ENCODE measurements at regions not wholly inside any gene's neighbourhood (a gene's known extent, or its start where the extent isn't known, plus 50 kb on each side); places are given as distances from the start of the nearest gene placed in this dataset.

DNA sequence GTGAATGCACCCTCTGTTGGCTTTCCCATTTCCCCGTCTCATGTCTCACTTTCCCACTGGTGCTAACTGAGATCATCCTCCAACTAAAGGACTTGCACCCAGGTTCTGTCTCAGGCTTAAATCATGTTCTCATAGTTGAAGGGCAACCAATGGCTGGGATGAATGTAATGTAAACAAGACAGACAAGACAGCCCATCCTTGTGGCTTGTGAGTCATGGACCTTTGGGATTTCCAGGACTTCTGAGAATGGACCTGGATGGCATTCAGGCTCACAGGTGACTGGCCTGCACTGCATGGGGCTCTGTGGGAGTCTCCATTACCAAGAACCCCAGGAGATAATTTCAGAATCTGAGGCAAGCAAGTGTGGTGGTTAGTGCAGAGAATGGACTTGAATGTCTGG lies 347.5 kb downstream of the HAPSTR1 start:
- H3K27ac ChIP-seq, result no peak overlapping the region
- TF ChIP-seq, protein P1, sequence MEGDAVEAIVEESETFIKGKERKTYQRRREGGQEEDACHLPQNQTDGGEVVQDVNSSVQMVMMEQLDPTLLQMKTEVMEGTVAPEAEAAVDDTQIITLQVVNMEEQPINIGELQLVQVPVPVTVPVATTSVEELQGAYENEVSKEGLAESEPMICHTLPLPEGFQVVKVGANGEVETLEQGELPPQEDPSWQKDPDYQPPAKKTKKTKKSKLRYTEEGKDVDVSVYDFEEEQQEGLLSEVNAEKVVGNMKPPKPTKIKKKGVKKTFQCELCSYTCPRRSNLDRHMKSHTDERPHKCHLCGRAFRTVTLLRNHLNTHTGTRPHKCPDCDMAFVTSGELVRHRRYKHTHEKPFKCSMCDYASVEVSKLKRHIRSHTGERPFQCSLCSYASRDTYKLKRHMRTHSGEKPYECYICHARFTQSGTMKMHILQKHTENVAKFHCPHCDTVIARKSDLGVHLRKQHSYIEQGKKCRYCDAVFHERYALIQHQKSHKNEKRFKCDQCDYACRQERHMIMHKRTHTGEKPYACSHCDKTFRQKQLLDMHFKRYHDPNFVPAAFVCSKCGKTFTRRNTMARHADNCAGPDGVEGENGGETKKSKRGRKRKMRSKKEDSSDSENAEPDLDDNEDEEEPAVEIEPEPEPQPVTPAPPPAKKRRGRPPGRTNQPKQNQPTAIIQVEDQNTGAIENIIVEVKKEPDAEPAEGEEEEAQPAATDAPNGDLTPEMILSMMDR (conservative IDR thresholded peaks at IDR 0.05), result no peak
- no peak for TF ChIP-seq ZFX (IDR thresholded peaks at IDR 0.05)

DNA sequence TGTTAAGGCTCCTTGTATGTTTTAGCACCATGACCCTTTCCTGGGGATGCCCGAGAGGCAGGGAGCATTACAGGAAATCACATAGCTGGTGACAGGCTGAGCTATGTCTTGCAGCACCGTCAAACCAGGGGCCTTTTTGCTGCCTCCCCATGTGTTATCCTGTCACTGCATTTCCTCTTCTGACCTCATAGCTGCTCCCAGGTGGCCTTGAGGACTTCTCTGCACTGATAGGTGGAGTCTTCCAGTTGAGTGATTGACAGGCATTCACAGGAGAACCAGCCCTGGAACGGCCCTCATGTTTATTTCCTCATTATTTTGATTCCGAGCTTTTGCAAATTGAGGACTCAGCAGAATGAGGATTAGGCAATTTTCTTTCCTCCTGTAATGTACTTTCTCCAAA lies 349.6 kb downstream of the HAPSTR1 start:
- TF ChIP-seq, protein P1 (conservative IDR thresholded peaks at IDR 0.05), result no peak
- H3K27ac ChIP-seq, result no peak overlapping the region

DNA sequence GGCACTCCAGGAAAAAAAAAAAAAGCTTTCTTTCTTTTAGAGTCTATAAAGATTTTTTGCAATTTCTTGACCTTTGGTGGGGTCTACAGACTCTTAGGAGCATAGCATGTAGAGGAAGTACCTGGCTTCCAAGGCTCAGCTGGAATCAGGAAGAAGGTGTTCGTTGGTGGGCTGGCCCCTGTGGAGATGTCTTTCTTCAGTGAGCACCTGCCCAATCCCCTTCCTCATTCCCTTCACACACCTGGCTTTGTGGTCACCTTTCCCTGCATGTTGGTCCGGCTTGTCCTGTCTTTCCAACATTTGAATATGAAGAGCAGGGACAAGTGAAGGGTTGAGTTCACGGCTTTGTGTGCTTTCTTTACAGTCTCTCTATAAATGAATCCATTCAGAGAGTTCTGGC lies 352.4 kb downstream of the HAPSTR1 start:
- H3K27ac ChIP-seq, result no peak overlapping the region
- TF ChIP-seq, protein P1 (conservative IDR thresholded peaks at IDR 0.05), result no peak
- no peak for TF ChIP-seq ZFX (IDR thresholded peaks at IDR 0.05)

DNA sequence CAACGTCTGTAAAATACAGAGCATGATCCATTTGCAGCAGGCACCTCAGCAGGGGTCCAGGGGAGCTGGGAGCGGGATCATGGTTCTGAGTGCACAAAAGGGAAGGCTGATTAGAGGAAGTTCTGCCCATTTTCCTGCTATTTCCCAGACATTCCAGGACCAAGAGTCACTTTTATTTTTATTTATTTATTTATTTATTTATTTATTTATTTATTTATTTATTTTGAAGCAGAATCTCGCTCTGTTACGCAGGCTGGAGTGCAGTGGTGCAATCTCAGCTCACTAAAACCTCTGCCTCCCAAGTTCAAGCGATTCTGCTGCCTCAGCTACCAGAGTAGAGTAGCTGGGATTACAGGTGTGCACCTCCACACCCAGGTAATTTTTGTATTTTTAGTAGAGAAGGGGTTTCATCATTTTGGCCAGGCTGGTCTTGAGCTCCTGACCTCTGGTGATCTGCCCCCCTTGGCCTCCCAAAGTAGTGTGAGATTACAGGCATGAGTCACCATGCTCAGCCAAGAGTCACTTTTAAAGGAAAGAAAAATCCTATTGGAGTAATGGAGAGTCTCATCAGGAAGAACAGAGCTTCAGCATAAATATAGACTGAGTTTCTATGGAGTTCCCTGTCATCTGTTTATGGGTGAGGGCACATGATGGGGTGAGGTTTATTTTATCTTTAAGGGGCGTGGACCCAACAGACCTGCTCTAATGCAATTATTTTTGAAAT lies 355.2 kb downstream of the HAPSTR1 start:
- no peak overlapping the region for H3K27ac ChIP-seq
- TF ChIP-seq, protein P1 (conservative IDR thresholded peaks at IDR 0.05), result no peak
- TF ChIP-seq ZFX (IDR thresholded peaks at IDR 0.05), result no peak

DNA sequence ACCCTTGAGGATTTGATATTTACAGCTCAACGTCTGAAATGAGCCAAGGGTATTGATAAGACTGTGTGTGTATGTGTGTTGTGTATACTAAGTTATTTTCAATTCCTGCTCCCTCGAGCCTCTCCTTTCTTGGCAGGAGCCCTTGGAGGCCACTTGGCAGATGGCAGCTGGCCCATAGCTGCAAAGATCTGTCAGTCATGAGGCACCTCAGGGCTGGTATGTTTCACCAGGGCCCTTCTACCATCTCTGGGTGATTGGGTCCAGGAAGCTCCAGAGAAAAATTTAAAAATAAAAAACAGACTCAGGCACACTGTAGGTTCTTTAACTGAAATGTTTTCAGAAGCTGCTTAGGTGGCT lies 355.7 kb downstream of the HAPSTR1 start:
- TF ChIP-seq, protein P1 (conservative IDR thresholded peaks at IDR 0.05), result no peak
- no peak for TF ChIP-seq ZFX (IDR thresholded peaks at IDR 0.05)
- H3K27ac ChIP-seq, result no peak overlapping the region

DNA sequence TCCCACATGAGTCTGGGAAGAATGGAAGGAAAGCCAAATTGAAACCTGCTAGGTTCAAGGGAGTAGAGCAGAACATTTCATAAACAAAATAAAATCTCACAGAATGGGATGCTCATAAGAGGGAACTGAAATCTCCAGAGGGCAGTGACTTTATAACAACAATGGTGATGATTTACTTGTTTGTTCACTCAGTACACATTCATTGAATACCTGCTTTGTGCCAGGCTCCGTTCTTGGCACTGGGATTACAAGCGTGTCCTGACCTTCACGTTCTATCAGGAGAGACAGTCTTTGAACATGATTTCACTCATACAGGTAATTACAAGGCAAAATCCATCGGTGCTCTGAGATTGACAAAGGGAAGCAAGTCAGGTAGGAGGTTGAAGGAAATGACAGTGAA lies 356.3 kb downstream of the HAPSTR1 start:
- H3K27ac ChIP-seq, result no peak overlapping the region
- TF ChIP-seq, protein P1 (conservative IDR thresholded peaks at IDR 0.05), result no peak
- no peak for TF ChIP-seq ZFX (IDR thresholded peaks at IDR 0.05)

DNA sequence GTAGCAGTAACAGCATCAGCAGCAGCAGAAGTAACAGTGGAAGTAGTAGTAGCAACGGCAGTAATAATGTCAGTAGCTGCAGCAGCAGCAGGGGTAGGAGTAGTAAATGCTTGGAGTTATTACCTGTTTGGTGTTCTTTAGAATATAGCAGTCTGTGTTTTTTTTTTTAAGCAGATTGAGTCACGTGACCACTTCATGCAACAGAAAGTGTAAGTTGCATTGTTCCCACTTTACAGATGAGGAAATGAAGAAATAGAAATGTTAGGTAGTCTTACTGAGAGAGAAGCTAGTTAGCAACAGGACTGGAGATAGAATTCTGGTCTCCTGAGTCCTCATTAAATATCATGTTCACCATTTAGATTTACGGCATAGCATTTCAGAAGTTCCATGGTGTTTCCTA lies 358.2 kb downstream of the HAPSTR1 start:
- TF ChIP-seq, protein P1 (conservative IDR thresholded peaks at IDR 0.05), result no peak
- TF ChIP-seq ZFX (IDR thresholded peaks at IDR 0.05), result no peak
- H3K27ac ChIP-seq, result no peak overlapping the region

Data from C4-2B (cell line).